ENCODE measurements at regions not wholly inside any gene's neighbourhood (a gene's known extent, or its start where the extent isn't known, plus 50 kb on each side); places are given as distances from the start of the nearest gene placed in this dataset.

- no peaks in the 10 kb centered on the region for H3K27me3 ChIP-seq (ENCODE audit: insufficient read depth, low read length)
- no peak overlapping the region for H3K4me3 ChIP-seq (ENCODE audit: low read length in 2 of 2)
- H3K4me3 Mint-ChIP-seq: no peak overlapping the region
- POLR2A ChIA-PET (ENCODE audit: partially characterized antibody): no interaction called here
- no peaks in the 10 kb centered on the region for H3K27me3 Mint-ChIP-seq
- no peak overlapping the region for H3K27ac Mint-ChIP-seq
- DNase-seq: no peak
- no peaks in the 10 kb centered on the region for H3K4me1 Mint-ChIP-seq
- CTCF ChIA-PET (ENCODE audit: partially characterized antibody): no interaction called here
- no peaks in the 10 kb centered on the region for H3K4me1 ChIP-seq (ENCODE audit: insufficient read depth, low read length)
- H3K36me3 ChIP-seq (ENCODE audit: insufficient read depth, low read length): no peaks in the 10 kb centered on the region
- H3K9me3 ChIP-seq (ENCODE audit: control insufficient read depth in 1 of 2, low read length in 2 of 2): no peaks in the 10 kb centered on the region
- no peak overlapping the region for H3K27ac ChIP-seq (ENCODE audit: low read depth, low read length)
- no peaks in the 10 kb centered on the region for H3K36me3 Mint-ChIP-seq
- intact Hi-C loops (cut with micrococcal nuclease): no loop called here
- peaks cover 0 to 20% (median 5%) of the 10 kb centered on the region in 8 donors for H3K9me3 Mint-ChIP-seq
Observed at GRCh38 chr5:8270246-8270645, 401.3 kb downstream of the MTRR start.

GRCh38 chr5:8280711-8281363 lies 411.9 kb downstream of the MTRR start:
- Mint-ChIP-seq H3K36me3 (no peaks in the 10 kb centered on the region), H3K4me1 (no peaks in the 10 kb centered on the region), H3K4me3 (no peak overlapping the region), H3K27me3 (no peaks in the 10 kb centered on the region), H3K9me3 (peaks cover 2 to 12% (median 4%) of the 10 kb centered on the region in 8 donors), H3K27ac (no peak overlapping the region)
- no peaks in the 10 kb centered on the region for H3K4me1 ChIP-seq (ENCODE audit: insufficient read depth, low read length)
- no peak overlapping the region for H3K27ac ChIP-seq (ENCODE audit: low read depth, low read length)
- no peak overlapping the region for H3K4me3 ChIP-seq (ENCODE audit: low read length in 2 of 2)
- H3K36me3 ChIP-seq (ENCODE audit: insufficient read depth, low read length): no peaks in the 10 kb centered on the region
- intact Hi-C loops (cut with micrococcal nuclease): no loop called here
- ChIA-PET POLR2A (ENCODE audit: partially characterized antibody) (no interaction called here), CTCF (ENCODE audit: partially characterized antibody) (no interaction called here)
- H3K27me3 ChIP-seq (ENCODE audit: insufficient read depth, low read length): no peaks in the 10 kb centered on the region
- H3K9me3 ChIP-seq (ENCODE audit: control insufficient read depth in 1 of 2, low read length in 2 of 2): no peaks in the 10 kb centered on the region
- no peak for DNase-seq

GRCh38 chr5:8288334-8288733 lies 419.4 kb downstream of the MTRR start:
- H3K4me3 Mint-ChIP-seq: no peak overlapping the region
- ChIA-PET POLR2A (ENCODE audit: partially characterized antibody) (no interaction called here), CTCF (ENCODE audit: partially characterized antibody) (no interaction called here)
- no peak for DNase-seq
- Histone ChIP-seq H3K27me3 (ENCODE audit: insufficient read depth, low read length) (no peaks in the 10 kb centered on the region), H3K27ac (ENCODE audit: low read depth, low read length) (no peak overlapping the region), H3K36me3 (ENCODE audit: insufficient read depth, low read length) (no peaks in the 10 kb centered on the region), H3K4me1 (ENCODE audit: insufficient read depth, low read length) (no peaks in the 10 kb centered on the region), H3K9me3 (ENCODE audit: control insufficient read depth in 1 of 2, low read length in 2 of 2) (no peaks in the 10 kb centered on the region), H3K4me3 (ENCODE audit: low read length in 2 of 2) (no peak overlapping the region)
- intact Hi-C loops (cut with micrococcal nuclease): no loop called here
- no peaks in the 10 kb centered on the region for H3K36me3 Mint-ChIP-seq
- H3K4me1 Mint-ChIP-seq: no peaks in the 10 kb centered on the region
- H3K9me3 Mint-ChIP-seq: peaks cover 0 to 7% (median 1%) of the 10 kb centered on the region in 8 donors
- H3K27ac Mint-ChIP-seq: no peak overlapping the region
- H3K27me3 Mint-ChIP-seq: no peaks in the 10 kb centered on the region

- DNase-seq: no peak
- H3K27me3 ChIP-seq (ENCODE audit: insufficient read depth, low read length): no peaks in the 10 kb centered on the region
- intact Hi-C loops (cut with micrococcal nuclease): no loop called here
- Mint-ChIP-seq H3K36me3 (no peaks in the 10 kb centered on the region), H3K27me3 (no peaks in the 10 kb centered on the region), H3K4me3 (no peak overlapping the region), H3K9me3 (peaks cover 0 to 5% (median 1%) of the 10 kb centered on the region in 8 donors), H3K4me1 (no peaks in the 10 kb centered on the region), H3K27ac (no peak overlapping the region)
- H3K4me3 ChIP-seq (ENCODE audit: low read length in 2 of 2): no peak overlapping the region
- no peaks in the 10 kb centered on the region for H3K9me3 ChIP-seq (ENCODE audit: control insufficient read depth in 1 of 2, low read length in 2 of 2)
- H3K27ac ChIP-seq (ENCODE audit: low read depth, low read length): no peak overlapping the region
- POLR2A ChIA-PET (ENCODE audit: partially characterized antibody): no interaction called here
- no peaks in the 10 kb centered on the region for H3K36me3 ChIP-seq (ENCODE audit: insufficient read depth, low read length)
- no peaks in the 10 kb centered on the region for H3K4me1 ChIP-seq (ENCODE audit: insufficient read depth, low read length)
- CTCF ChIA-PET (ENCODE audit: partially characterized antibody): no interaction called here
Observed at GRCh38 chr5:8288897-8289516, 420.1 kb downstream of the MTRR start.

- H3K36me3 ChIP-seq (ENCODE audit: insufficient read depth, low read length): no peaks in the 10 kb centered on the region
- Mint-ChIP-seq H3K4me3 (no peak overlapping the region), H3K9me3 (peaks cover 0 to 4% (median under 1%) of the 10 kb centered on the region in 8 donors), H3K27me3 (no peaks in the 10 kb centered on the region), H3K36me3 (no peaks in the 10 kb centered on the region), H3K4me1 (no peaks in the 10 kb centered on the region), H3K27ac (no peak overlapping the region)
- no peaks in the 10 kb centered on the region for H3K4me1 ChIP-seq (ENCODE audit: insufficient read depth, low read length)
- POLR2A ChIA-PET (ENCODE audit: partially characterized antibody): no interaction called here
- DNase-seq: no peak
- no peaks in the 10 kb centered on the region for H3K27me3 ChIP-seq (ENCODE audit: insufficient read depth, low read length)
- no peak overlapping the region for H3K27ac ChIP-seq (ENCODE audit: low read depth, low read length)
- no peaks in the 10 kb centered on the region for H3K9me3 ChIP-seq (ENCODE audit: control insufficient read depth in 1 of 2, low read length in 2 of 2)
- intact Hi-C loops (cut with micrococcal nuclease): no loop called here
- CTCF ChIA-PET (ENCODE audit: partially characterized antibody): no interaction called here
- H3K4me3 ChIP-seq (ENCODE audit: low read length in 2 of 2): no peak overlapping the region
Observed at GRCh38 chr5:8289779-8290178, 420.8 kb downstream of the MTRR start.

- H3K36me3 ChIP-seq (ENCODE audit: insufficient read depth, low read length): no peaks in the 10 kb centered on the region
- no peaks in the 10 kb centered on the region for H3K4me1 ChIP-seq (ENCODE audit: insufficient read depth, low read length)
- H3K4me3 ChIP-seq (ENCODE audit: low read length in 2 of 2): no peak overlapping the region
- ChIA-PET POLR2A (ENCODE audit: partially characterized antibody) (no interaction called here), CTCF (ENCODE audit: partially characterized antibody) (no interaction called here)
- H3K27me3 ChIP-seq (ENCODE audit: insufficient read depth, low read length): no peaks in the 10 kb centered on the region
- intact Hi-C loops (cut with micrococcal nuclease): no loop called here
- Mint-ChIP-seq H3K36me3 (no peaks in the 10 kb centered on the region), H3K27ac (no peak overlapping the region), H3K9me3 (peaks cover 0 to 7% (median under 1%) of the 10 kb centered on the region in 8 donors), H3K4me1 (no peaks in the 10 kb centered on the region), H3K4me3 (no peak overlapping the region), H3K27me3 (no peaks in the 10 kb centered on the region)
- DNase-seq: no peak
- no peaks in the 10 kb centered on the region for H3K9me3 ChIP-seq (ENCODE audit: control insufficient read depth in 1 of 2, low read length in 2 of 2)
- no peak overlapping the region for H3K27ac ChIP-seq (ENCODE audit: low read depth, low read length)
Observed at GRCh38 chr5:8290721-8291120, 421.8 kb downstream of the MTRR start.

- Mint-ChIP-seq H3K9me3 (peaks cover 0 to 7% (median under 1%) of the 10 kb centered on the region in 8 donors), H3K4me1 (no peaks in the 10 kb centered on the region), H3K4me3 (no peak overlapping the region), H3K36me3 (no peaks in the 10 kb centered on the region), H3K27me3 (no peaks in the 10 kb centered on the region), H3K27ac (no peak overlapping the region)
- ChIA-PET CTCF (ENCODE audit: partially characterized antibody) (no interaction called here), POLR2A (ENCODE audit: partially characterized antibody) (no interaction called here)
- DNase-seq: no peak
- Histone ChIP-seq H3K27ac (ENCODE audit: low read depth, low read length) (no peak overlapping the region), H3K9me3 (ENCODE audit: control insufficient read depth in 1 of 2, low read length in 2 of 2) (no peaks in the 10 kb centered on the region), H3K4me3 (ENCODE audit: low read length in 2 of 2) (no peak overlapping the region), H3K36me3 (ENCODE audit: insufficient read depth, low read length) (no peaks in the 10 kb centered on the region), H3K4me1 (ENCODE audit: insufficient read depth, low read length) (no peaks in the 10 kb centered on the region), H3K27me3 (ENCODE audit: insufficient read depth, low read length) (no peaks in the 10 kb centered on the region)
- intact Hi-C loops (cut with micrococcal nuclease): no loop called here
Observed at GRCh38 chr5:8291641-8292040, 422.7 kb downstream of the MTRR start.

Data from CD4-positive, alpha-beta memory T cell (primary cell).